K562 (cell line): ENCODE measurements at regions not wholly inside any gene's neighbourhood (a gene's known extent, or its start where the extent isn't known, plus 50 kb on each side); places are given as distances from the start of the nearest gene placed in this dataset.

Experiments
- ATAC-seq: fragments of 200-7000 bp; cut with Tn5 transposase; 3 replicates; pipeline ENCODE4 v1.9.1; 2020; ENCODE audit warnings: moderate library complexity
- BruUV-seq: library from RNA; stranded (reverse); fragments of 400-500 nt; replicated peaks from 2 replicates; lab custom pipeline; 2021; lab: Mats Ljungman, UMichigan
- CTCF ChIA-PET: fragments of 300-600 bp; formaldehyde crosslinking; extraction: SDS; loops from one replicate; lab custom pipeline; 2021; ENCODE audit warnings: low intra/inter-chr PET ratio; lab: Yijun Ruan, JAX
- POLR2A ChIA-PET: fragments of 300-600, 350-650 bp; sonication (Branson Sonifier 250); formaldehyde crosslinking; extraction: SDS; loops from one replicate; lab custom pipeline; 2021; ENCODE audit warnings: antibody characterized with exemption, inconsistent platforms; lab: Yijun Ruan, JAX
- DNase-seq, 4 experiments: peaks; one replicate each; pipeline versions ENCODE4 v3.0.0 to v3.0.0-alpha.2; 2011 to 2018; ENCODE audit warnings: low spot score in 3 of 4, mixed read lengths in 3 of 4; ENCODE audit errors: extremely low read depth in 1 of 4
- FAIRE-seq: peaks from 2 replicates; lab custom pipeline; 2011; peaks lifted over from hg19 to GRCh38; lab: Jason Lieb, UNC
- H2AFZ ChIP-seq: 2 replicates; pipeline ENCODE4 v1.6.0; 2011; ENCODE audit warnings: low read depth, low read length, control low read depth, inconsistent platforms
- H3K27ac ChIP-seq: fragments of 200-600 bp; 3 replicates; pipeline ENCODE4 v1.8.0; 2011; ENCODE audit warnings: low read depth, mild to moderate bottlenecking, control low read depth, inconsistent platforms, low read length, moderate library complexity, mixed read lengths; ENCODE audit errors: extremely low read depth
- H3K27me3 ChIP-seq, 2 experiments: fragments of 300-600 bp in 1 of 2; 2 replicates in 1 of 2; 3 replicates in 1 of 2; pipeline versions ENCODE4 v1.6.0 to v1.8.0; 2011; ENCODE audit warnings: inconsistent platforms in 2 of 2, low read length in 2 of 2, mild to moderate bottlenecking in 1 of 2, mixed read lengths in 1 of 2, moderate library complexity in 1 of 2; ENCODE audit not compliant: control insufficient read depth in 2 of 2, insufficient read depth in 2 of 2
- H3K36me3 ChIP-seq: fragments of 300-600 bp; 3 replicates; pipeline ENCODE4 v1.8.0; 2011; ENCODE audit warnings: mild to moderate bottlenecking, low read length, inconsistent platforms; ENCODE audit not compliant: control insufficient read depth, insufficient read depth
- H3K4me1 ChIP-seq, 2 experiments: fragments of 200-600 bp in 1 of 2; replicated peaks in 1 of 2; 2 replicates in 1 of 2; 3 replicates in 1 of 2; pipeline versions ENCODE4 v1.5.1 to v1.8.0; 2011; ENCODE audit warnings: inconsistent platforms in 2 of 2, low read length in 2 of 2, mild to moderate bottlenecking in 1 of 2, mixed read lengths in 1 of 2, moderate library complexity in 1 of 2; ENCODE audit not compliant: control insufficient read depth in 2 of 2, insufficient read depth in 2 of 2
- H3K4me2 ChIP-seq: 2 replicates; pipeline ENCODE4 v1.6.1; 2011; ENCODE audit warnings: low read length, control low read depth, inconsistent platforms, mixed read lengths; ENCODE audit not compliant: insufficient read depth
- H3K4me3 ChIP-seq: fragments of 200-600 bp; sonication (generic), shearing (Covaris generic); 2 replicates; pipeline ENCODE4 v1.5.1; 2016; ENCODE audit warnings: control low read depth, inconsistent platforms
- H3K79me2 ChIP-seq: fragments of 200-600 bp; 3 replicates; pipeline ENCODE4 v1.8.0; 2011; ENCODE audit warnings: low read length, inconsistent platforms; ENCODE audit not compliant: control insufficient read depth, insufficient read depth
- H3K9ac ChIP-seq, 2 experiments: 2 replicates each; pipeline versions ENCODE4 v1.6.0 to v1.6.1; 2011; ENCODE audit warnings: low read depth in 2 of 2, low read length in 2 of 2, control low read depth in 1 of 2, inconsistent platforms in 1 of 2, mild to moderate bottlenecking in 1 of 2, mixed read lengths in 1 of 2; ENCODE audit not compliant: insufficient read depth in 1 of 2
- H3K9me1 ChIP-seq: one replicate; pipeline ENCODE4 v1.6.0; 2011; ENCODE audit warnings: inconsistent platforms, mild to moderate bottlenecking, low read length, moderate library complexity; ENCODE audit not compliant: control insufficient read depth, insufficient read depth
- H3K9me3 ChIP-seq: replicated peaks from 2 replicates; pipeline ENCODE4 v1.5.1; 2011; ENCODE audit warnings: low read depth, low read length, inconsistent platforms; ENCODE audit not compliant: control insufficient read depth, insufficient read depth
- H4K20me1 ChIP-seq: replicated peaks from 2 replicates; pipeline ENCODE4 v1.6.1; 2011; ENCODE audit warnings: low read length, inconsistent platforms, mixed read lengths; ENCODE audit not compliant: control insufficient read depth, insufficient read depth
- BCLAF1 ChIP-seq, 2 experiments: fragments of 450-650 bp in 1 of 2; IDR thresholded peaks; 2 replicates each; pipeline ENCODE4 v1.6.1; 2011 to 2017; ENCODE audit warnings: low read depth in 2 of 2, antibody characterized with exemption in 1 of 2, borderline replicate concordance in 1 of 2, low read length in 1 of 2, mild to moderate bottlenecking in 1 of 2, mixed read lengths in 1 of 2; ENCODE audit not compliant: control insufficient read depth in 1 of 2
- COPS2 ChIP-seq: fragments of 450-650 bp; conservative IDR thresholded peaks from 2 replicates; pipeline ENCODE4 v1.6.1; 2016; ENCODE audit warnings: mild to moderate bottlenecking, moderate library complexity
- HNRNPK ChIP-seq: fragments of 200-400 bp; formaldehyde crosslinking; IDR thresholded peaks from one replicate; pipeline ENCODE4 v1.6.1; 2018; ENCODE audit warnings: mild to moderate bottlenecking, low read depth, low read length; ENCODE audit not compliant: poor library complexity, severe bottlenecking
- ILF3 ChIP-seq: fragments of 450-650 bp; IDR thresholded peaks from 2 replicates; pipeline ENCODE4 v1.6.1; 2018; ENCODE audit warnings: antibody characterized with exemption, mild to moderate bottlenecking, moderate library complexity, borderline replicate concordance
- OTX1 ChIP-seq: fragments of 450-650 bp; formaldehyde crosslinking; IDR thresholded peaks from 2 replicates; pipeline ENCODE4 v1.4.0; 2022; ENCODE audit warnings: mild to moderate bottlenecking
- RBM39 ChIP-seq: fragments of 200-400 bp; formaldehyde crosslinking; optimal IDR thresholded peaks from 2 replicates; pipeline ENCODE3; 2018; ENCODE audit warnings: low read depth, low read length
- SRSF9 ChIP-seq: fragments of 200-400 bp; formaldehyde crosslinking; IDR thresholded peaks from 2 replicates; pipeline ENCODE4 v1.6.1; 2017; ENCODE audit warnings: low read depth, low read length, borderline replicate concordance
- ZNF408 ChIP-seq: fragments of 250-450 bp; sonication (Bioruptor Pico); IDR thresholded peaks from 2 replicates; pipeline ENCODE4 v1.4.0; 2020; ENCODE audit warnings: low read depth, mild to moderate bottlenecking, moderate library complexity
- ZNF75A ChIP-seq: fragments of 450-650 bp; formaldehyde crosslinking; IDR thresholded peaks from 2 replicates; pipeline ENCODE4 v1.4.0; 2020; ENCODE audit warnings: mild to moderate bottlenecking
- WGBS: fragments of 100-300 bp; shearing (Covaris generic); methylation state at CpG from one replicate; pipeline ENCODE4 v1.1.6; 2016; ENCODE audit warnings: low coverage, mixed read lengths; ENCODE audit not compliant: insufficient coverage; ENCODE audit errors: missing lambda C conversion rate; 5-methylcytosine and 5-hydroxymethylcytosine counted together
- in situ Hi-C: fragments of 300-500 bp; cut with MboI; formaldehyde crosslinking; loops from 4 replicates; pipeline ENCODE4 v1.15.0; 2018; ENCODE audit warnings: inconsistent platforms, mixed read lengths
- intact Hi-C: fragments of 100-400 bp; cut with micrococcal nuclease; formaldehyde crosslinking; loops from 2 replicates; pipeline ENCODE4 v1.14.2; 2022
- TF ChIP-seq, protein P1 (sequence below): fragments of 250-450 bp; sonication (Bioruptor Pico); IDR thresholded peaks from 2 replicates; pipeline ENCODE4 v1.8.0; 2021; ENCODE audit warnings: moderate library complexity, mild to moderate bottlenecking, inconsistent platforms

DNA sequence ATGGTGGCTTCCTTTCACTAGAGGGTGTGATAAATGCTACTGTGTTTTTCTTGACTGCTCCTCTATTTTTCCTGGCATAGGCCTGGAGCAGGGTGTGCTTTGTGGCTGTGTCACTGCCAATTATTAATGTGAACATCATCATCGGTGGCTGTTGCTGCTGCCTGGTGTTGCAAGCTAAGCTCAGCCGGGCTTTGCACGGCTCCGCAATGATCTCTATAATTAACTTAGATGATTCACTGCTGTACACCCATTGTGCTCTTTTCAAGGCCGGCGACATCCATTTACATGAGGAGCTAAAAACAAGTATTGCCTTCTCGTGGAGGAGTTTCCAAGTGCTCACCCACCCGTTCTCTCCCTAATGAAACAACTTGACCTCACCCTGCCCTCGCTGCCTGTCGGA is 160.1 kb upstream of the IRX3 start (continued):
- TF ChIP-seq SRSF9 (no peak), BCLAF1 (IDR thresholded peaks at IDR 0.05; ENCODE audit: borderline replicate concordance in 1 of 2, control insufficient read depth in 1 of 2, low read depth in 2 of 2, low read length in 1 of 2) (no peak), ZNF408 (CRISPR knock-in tag) (no peak), ZNF75A (CRISPR knock-in tag) (no peak), ILF3 (no peak), RBM39 (no peak), HNRNPK (no peak)
- TF ChIP-seq, all 486 proteins: peak for 0

DNA sequence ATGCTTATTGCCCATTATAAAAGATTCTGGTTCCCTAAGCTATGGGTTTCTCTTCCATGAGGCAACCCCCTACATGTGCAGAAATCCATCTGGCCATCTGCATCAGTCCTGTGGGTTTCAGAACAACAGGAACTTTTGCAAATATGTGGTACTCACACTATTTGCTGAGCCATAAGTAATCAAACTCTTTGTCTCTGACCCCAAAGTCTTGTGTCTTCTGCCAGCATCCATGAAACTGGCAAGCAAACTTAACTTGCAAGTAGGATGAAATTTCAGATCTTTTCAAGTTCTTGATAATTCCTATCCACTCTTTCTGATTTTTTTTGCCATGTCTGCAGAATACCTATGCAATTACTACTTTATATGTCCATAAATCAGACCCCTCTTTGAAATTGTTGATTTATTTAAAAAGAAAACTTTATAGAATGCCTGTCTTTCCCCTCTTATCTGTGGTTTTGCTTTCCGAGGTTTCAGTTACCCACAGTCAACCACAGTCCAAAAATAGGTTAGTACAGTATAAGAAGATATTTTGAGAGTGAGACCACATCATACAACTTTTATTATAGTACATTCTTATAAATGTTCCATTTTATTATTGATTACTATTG is 158.4 kb upstream of the IRX3 start:
- POLR2A ChIA-PET = no interaction called here
- BruUV-seq = no TSS peak

More for the DNA sequence above, 158.4 kb upstream of the IRX3 start:
- H3K4me2 ChIP-seq = no peak overlapping the region
- no peaks in the 10 kb centered on the region for H3K9me3 ChIP-seq
- no peak overlapping the region for H3K4me3 ChIP-seq
- H3K9ac ChIP-seq = no peak overlapping the region
- CTCF ChIA-PET = no interaction called here
- TF ChIP-seq COPS2 (no peak), OTX1 (CRISPR knock-in tag) (no peak)
- TF ChIP-seq, protein P1, sequence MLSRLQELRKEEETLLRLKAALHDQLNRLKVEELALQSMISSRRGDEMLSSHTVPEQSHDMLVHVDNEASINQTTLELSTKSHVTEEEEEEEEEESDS (CRISPR knock-in tag) = no peak
- in situ Hi-C loops = no loop called here
- H3K9me1 ChIP-seq = no peaks in the 10 kb centered on the region
- peaks cover 7% of the 10 kb centered on the region; the same call in 1 of the 2 replicates for H4K20me1 ChIP-seq
- H3K79me2 ChIP-seq = no peaks in the 10 kb centered on the region
- WGBS = 5% methylated on average over 1 of the region's 1 CpG
- no peak overlapping the region for H3K27ac ChIP-seq
- H3K36me3 ChIP-seq = no peaks in the 10 kb centered on the region
- DNase-seq (no peak), ATAC-seq (no peak), FAIRE-seq (no peak)
- H3K27me3 ChIP-seq = peaks cover 4 to 19% of the 10 kb centered on the region in 2 experiments; a peak in 4 of 5 replicates
- no peak overlapping the region for H2AFZ ChIP-seq
- intact Hi-C loops = no loop called here
- peaks cover 5 to 8% of the 10 kb centered on the region in 2 experiments for H3K4me1 ChIP-seq
